ENCODE measurements at regions not wholly inside any gene's neighbourhood (a gene's known extent, or its start where the extent isn't known, plus 50 kb on each side); places are given as distances from the start of the nearest gene placed in this dataset.
"Not testable (repeated sequence)": the region's sequence is repeated elsewhere in the genome, so short reads cannot be mapped to it uniquely, and the experiment has no call there.

GRCh38 chr20:30384841-30385240 is 872.6 kb upstream of the DEFB115 start:
- not testable (repeated sequence) for H3F3A ChIP-seq (ENCODE audit: control insufficient read depth, insufficient read depth); H3K4me3 ChIP-seq (ENCODE audit: low read length); H3K4me1 ChIP-seq (ENCODE audit: control insufficient read depth, low read length); H3K27me3 ChIP-seq (ENCODE audit: control insufficient read depth, low read length); H3K4me2 ChIP-seq (ENCODE audit: low read length); H3K9me2 ChIP-seq (replicated peaks; ENCODE audit: control insufficient read depth, low read length); H4K20me1 ChIP-seq (ENCODE audit: control insufficient read depth, insufficient read depth, low read depth, low read length); H3K27ac ChIP-seq (ENCODE audit: low read depth, low read length); H3K9me3 ChIP-seq (ENCODE audit: control insufficient read depth, insufficient read depth, low read length)
- Histone ChIP-seq H3K36me3 (ENCODE audit: control insufficient read depth, low read length) (peaks cover 24% of the 10 kb centered on the region), H3K79me2 (ENCODE audit: control insufficient read depth, low read length) (peaks cover 32% of the 10 kb centered on the region)

GRCh38 chr20:30386099-30386498 is 871.4 kb upstream of the DEFB115 start:
- not testable (repeated sequence) for H3K4me3 ChIP-seq (ENCODE audit: low read length); H3K27ac ChIP-seq (ENCODE audit: low read depth, low read length); H3F3A ChIP-seq (ENCODE audit: control insufficient read depth, insufficient read depth); H3K27me3 ChIP-seq (ENCODE audit: control insufficient read depth, low read length); H4K20me1 ChIP-seq (ENCODE audit: control insufficient read depth, insufficient read depth, low read depth, low read length); H3K9me2 ChIP-seq (replicated peaks; ENCODE audit: control insufficient read depth, low read length); H3K9me3 ChIP-seq (ENCODE audit: control insufficient read depth, insufficient read depth, low read length); H3K4me1 ChIP-seq (ENCODE audit: control insufficient read depth, low read length); H3K4me2 ChIP-seq (ENCODE audit: low read length)
- Histone ChIP-seq H3K79me2 (ENCODE audit: control insufficient read depth, low read length) (peaks cover 28% of the 10 kb centered on the region), H3K36me3 (ENCODE audit: control insufficient read depth, low read length) (peaks cover 20% of the 10 kb centered on the region)

- not testable (repeated sequence) for H3K9me3 ChIP-seq (ENCODE audit: control insufficient read depth, insufficient read depth, low read length); H3K27me3 ChIP-seq (ENCODE audit: control insufficient read depth, low read length)
Measured at GRCh38 chr20:30387823-30388222, 869.6 kb upstream of the DEFB115 start.

GRCh38 chr20:30393523-30393922 is 863.9 kb upstream of the DEFB115 start:
- not testable (repeated sequence) for H3F3A ChIP-seq (ENCODE audit: control insufficient read depth, insufficient read depth); H3K27ac ChIP-seq (ENCODE audit: low read depth, low read length); H3K27me3 ChIP-seq (ENCODE audit: control insufficient read depth, low read length); H3K4me2 ChIP-seq (ENCODE audit: low read length); H4K20me1 ChIP-seq (ENCODE audit: control insufficient read depth, insufficient read depth, low read depth, low read length); H3K4me1 ChIP-seq (ENCODE audit: control insufficient read depth, low read length); H3K9me3 ChIP-seq (ENCODE audit: control insufficient read depth, insufficient read depth, low read length); H3K4me3 ChIP-seq (ENCODE audit: low read length); H3K9me2 ChIP-seq (replicated peaks; ENCODE audit: control insufficient read depth, low read length); H3K79me2 ChIP-seq (ENCODE audit: control insufficient read depth, low read length)
- peaks cover 15% of the 10 kb centered on the region for H3K36me3 ChIP-seq (ENCODE audit: control insufficient read depth, low read length)

More at GRCh38 chr20:30387823-30388222, 869.6 kb upstream of the DEFB115 start:
- H3K79me2 ChIP-seq (ENCODE audit: control insufficient read depth, low read length): peaks cover 23% of the 10 kb centered on the region
- peaks cover 20% of the 10 kb centered on the region for H3K36me3 ChIP-seq (ENCODE audit: control insufficient read depth, low read length)
- H4K20me1 ChIP-seq (ENCODE audit: control insufficient read depth, insufficient read depth, low read depth, low read length); H3K4me1 ChIP-seq (ENCODE audit: control insufficient read depth, low read length); H3F3A ChIP-seq (ENCODE audit: control insufficient read depth, insufficient read depth); H3K27ac ChIP-seq (ENCODE audit: low read depth, low read length); H3K4me2 ChIP-seq (ENCODE audit: low read length); H3K9me2 ChIP-seq (replicated peaks; ENCODE audit: control insufficient read depth, low read length); H3K4me3 ChIP-seq (ENCODE audit: low read length): not testable (repeated sequence)

- H3K9me3 ChIP-seq (ENCODE audit: control insufficient read depth, insufficient read depth, low read length); H3F3A ChIP-seq (ENCODE audit: control insufficient read depth, insufficient read depth); H3K27me3 ChIP-seq (ENCODE audit: control insufficient read depth, low read length); H3K4me1 ChIP-seq (ENCODE audit: control insufficient read depth, low read length); H4K20me1 ChIP-seq (ENCODE audit: control insufficient read depth, insufficient read depth, low read depth, low read length); H3K4me2 ChIP-seq (ENCODE audit: low read length); H3K27ac ChIP-seq (ENCODE audit: low read depth, low read length); H3K79me2 ChIP-seq (ENCODE audit: control insufficient read depth, low read length); H3K9me2 ChIP-seq (replicated peaks; ENCODE audit: control insufficient read depth, low read length); H3K4me3 ChIP-seq (ENCODE audit: low read length): not testable (repeated sequence)
- peaks cover 26% of the 10 kb centered on the region for H3K36me3 ChIP-seq (ENCODE audit: control insufficient read depth, low read length)
Measured at GRCh38 chr20:30397111-30397510, 860.4 kb upstream of the DEFB115 start.

- H3K79me2 ChIP-seq (ENCODE audit: control insufficient read depth, low read length); H3F3A ChIP-seq (ENCODE audit: control insufficient read depth, insufficient read depth); H3K9me2 ChIP-seq (replicated peaks; ENCODE audit: control insufficient read depth, low read length); H4K20me1 ChIP-seq (ENCODE audit: control insufficient read depth, insufficient read depth, low read depth, low read length); H3K4me3 ChIP-seq (ENCODE audit: low read length); H3K4me2 ChIP-seq (ENCODE audit: low read length); H3K27me3 ChIP-seq (ENCODE audit: control insufficient read depth, low read length); H3K4me1 ChIP-seq (ENCODE audit: control insufficient read depth, low read length); H3K9me3 ChIP-seq (ENCODE audit: control insufficient read depth, insufficient read depth, low read length); H3K27ac ChIP-seq (ENCODE audit: low read depth, low read length): not testable (repeated sequence)
- peaks cover 14% of the 10 kb centered on the region for H3K36me3 ChIP-seq (ENCODE audit: control insufficient read depth, low read length)
Measured at GRCh38 chr20:30405061-30405460, 852.4 kb upstream of the DEFB115 start.

GRCh38 chr20:30405585-30405984 is 851.9 kb upstream of the DEFB115 start:
- not testable (repeated sequence) for H3K4me1 ChIP-seq (ENCODE audit: control insufficient read depth, low read length); H3K36me3 ChIP-seq (ENCODE audit: control insufficient read depth, low read length); H3K79me2 ChIP-seq (ENCODE audit: control insufficient read depth, low read length); H3K27ac ChIP-seq (ENCODE audit: low read depth, low read length); H3K4me2 ChIP-seq (ENCODE audit: low read length); H4K20me1 ChIP-seq (ENCODE audit: control insufficient read depth, insufficient read depth, low read depth, low read length); H3K9me2 ChIP-seq (replicated peaks; ENCODE audit: control insufficient read depth, low read length); H3K27me3 ChIP-seq (ENCODE audit: control insufficient read depth, low read length); H3K4me3 ChIP-seq (ENCODE audit: low read length); H3F3A ChIP-seq (ENCODE audit: control insufficient read depth, insufficient read depth); H3K9me3 ChIP-seq (ENCODE audit: control insufficient read depth, insufficient read depth, low read length)

- not testable (repeated sequence) for H3K79me2 ChIP-seq (ENCODE audit: control insufficient read depth, low read length); H4K20me1 ChIP-seq (ENCODE audit: control insufficient read depth, insufficient read depth, low read depth, low read length); H3K4me3 ChIP-seq (ENCODE audit: low read length); H3F3A ChIP-seq (ENCODE audit: control insufficient read depth, insufficient read depth); H3K9me3 ChIP-seq (ENCODE audit: control insufficient read depth, insufficient read depth, low read length); H3K27ac ChIP-seq (ENCODE audit: low read depth, low read length); H3K4me2 ChIP-seq (ENCODE audit: low read length); H3K27me3 ChIP-seq (ENCODE audit: control insufficient read depth, low read length); H3K4me1 ChIP-seq (ENCODE audit: control insufficient read depth, low read length); H3K9me2 ChIP-seq (replicated peaks; ENCODE audit: control insufficient read depth, low read length); H3K36me3 ChIP-seq (ENCODE audit: control insufficient read depth, low read length)
Measured at GRCh38 chr20:30406370-30406769, 851.1 kb upstream of the DEFB115 start.
